ENCODE measurements at regions not wholly inside any gene's neighbourhood (a gene's known extent, or its start where the extent isn't known, plus 50 kb on each side); places are given as distances from the start of the nearest gene placed in this dataset.

DNA sequence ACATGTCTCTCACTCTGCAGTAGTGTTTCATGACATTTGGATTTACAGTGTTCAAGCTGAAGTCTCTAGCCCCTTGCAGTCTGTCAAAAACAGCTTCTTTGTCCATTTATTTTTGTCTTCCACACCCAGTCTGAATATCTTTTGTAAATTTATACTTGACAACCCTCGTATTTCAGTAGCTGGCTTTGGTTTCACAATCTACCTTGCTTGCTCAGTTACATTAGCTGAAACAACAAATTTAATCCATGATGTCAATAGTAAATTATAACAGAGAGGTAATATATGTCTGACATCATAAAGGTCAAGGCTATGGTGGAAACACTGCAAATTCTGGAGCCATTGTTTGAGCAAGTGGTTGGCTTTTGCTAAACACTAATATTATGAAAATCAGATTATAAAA lies 328.7 kb downstream of the MTX2 start:
- FAIRE-seq (no peak), DNase-seq (ENCODE audit: low spot score) (no peak)

DNA sequence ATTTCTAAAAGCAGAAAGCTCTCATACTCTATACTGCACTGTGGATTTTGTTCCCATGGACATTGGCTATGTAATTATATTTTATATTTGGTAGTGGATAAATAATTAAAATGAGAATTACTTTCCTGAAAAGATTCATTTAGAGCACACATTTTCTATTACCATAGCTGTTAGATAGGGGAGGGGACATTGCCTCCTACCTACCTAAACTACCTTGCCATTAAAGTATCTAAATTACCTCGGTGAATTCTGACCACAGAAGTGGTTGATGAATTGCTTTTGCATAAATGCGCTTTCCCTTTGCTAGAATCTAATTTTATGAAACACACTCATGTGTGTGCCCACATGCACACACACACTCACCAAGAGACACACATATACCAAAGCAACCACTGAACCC lies 329.1 kb downstream of the MTX2 start:
- FAIRE-seq (no peak), DNase-seq (ENCODE audit: low spot score) (no peak)

DNA sequence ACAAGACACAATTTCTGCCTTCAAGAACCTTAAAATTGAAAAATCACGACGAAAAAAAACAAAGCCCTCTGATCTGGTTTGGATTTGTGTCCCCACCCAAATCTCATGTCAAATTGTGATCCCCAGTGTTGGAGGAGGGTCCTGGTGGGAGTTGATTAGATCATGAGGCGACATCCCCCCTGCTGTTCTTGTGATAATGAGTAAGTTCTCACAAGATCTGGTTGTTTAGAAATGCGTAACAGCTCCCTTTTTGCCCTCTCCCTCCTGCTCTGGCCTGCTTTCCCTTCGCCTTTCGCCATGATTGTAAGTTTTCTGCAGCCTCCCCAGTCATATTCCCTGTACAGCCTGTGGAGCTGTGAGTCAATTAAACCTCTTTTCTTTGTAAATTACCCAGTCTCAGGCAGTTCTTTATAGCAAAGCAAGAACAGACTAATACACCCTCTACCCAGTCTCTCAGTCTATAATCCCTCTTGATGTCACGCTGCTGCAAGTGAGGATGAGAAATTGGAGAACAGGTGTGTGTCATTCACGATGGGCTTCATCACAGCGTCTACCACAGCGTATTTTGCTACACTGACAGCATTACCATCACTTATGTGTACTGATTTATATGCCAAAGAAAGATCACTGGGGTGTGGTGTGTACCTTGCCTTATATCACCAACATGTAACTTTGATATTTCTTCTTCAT lies 330.7 kb downstream of the MTX2 start:
- no peak for DNase-seq (ENCODE audit: low spot score)
- FAIRE-seq, result no peak

DNA sequence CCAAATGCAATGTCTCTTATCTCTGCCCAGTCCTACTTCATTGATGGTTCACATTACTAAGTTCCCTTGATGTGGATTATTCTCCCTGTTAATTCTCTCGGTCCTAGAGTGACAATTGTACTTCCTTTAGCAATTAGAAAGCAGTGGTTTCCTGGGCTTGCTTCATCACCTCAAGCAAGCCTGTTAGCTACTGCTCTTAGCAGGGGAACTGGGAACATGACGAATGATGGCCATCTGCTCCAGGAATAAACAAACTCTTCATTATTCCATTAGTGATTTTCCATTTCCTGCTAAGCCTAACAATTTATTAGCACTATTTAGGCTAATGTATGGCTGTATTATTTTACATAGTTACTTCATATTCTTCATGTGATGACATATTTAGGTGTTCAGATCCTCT lies 331.8 kb downstream of the MTX2 start:
- FAIRE-seq (no peak), DNase-seq (ENCODE audit: low spot score) (no peak)

DNA sequence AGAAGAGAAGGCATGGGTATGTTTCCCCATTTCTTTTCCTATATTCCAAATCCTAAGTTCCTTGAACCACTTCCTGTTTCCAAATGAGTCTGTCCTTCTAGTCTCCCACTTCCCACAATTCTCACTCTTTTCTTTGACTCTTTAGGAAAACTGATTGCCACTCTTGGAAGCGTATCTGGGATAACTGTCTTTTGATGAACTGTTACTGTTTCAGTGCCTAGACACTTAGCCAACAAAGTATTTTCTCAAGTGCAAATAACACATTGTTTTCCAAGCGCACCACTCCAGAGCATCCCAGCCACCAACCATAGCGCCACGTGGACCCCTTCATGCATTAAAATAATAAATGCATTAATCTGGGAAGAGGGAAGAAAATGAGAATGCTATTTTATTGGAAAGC lies 342.8 kb downstream of the MTX2 start:
- FAIRE-seq, result no peak
- no peak for DNase-seq (ENCODE audit: low spot score)

DNA sequence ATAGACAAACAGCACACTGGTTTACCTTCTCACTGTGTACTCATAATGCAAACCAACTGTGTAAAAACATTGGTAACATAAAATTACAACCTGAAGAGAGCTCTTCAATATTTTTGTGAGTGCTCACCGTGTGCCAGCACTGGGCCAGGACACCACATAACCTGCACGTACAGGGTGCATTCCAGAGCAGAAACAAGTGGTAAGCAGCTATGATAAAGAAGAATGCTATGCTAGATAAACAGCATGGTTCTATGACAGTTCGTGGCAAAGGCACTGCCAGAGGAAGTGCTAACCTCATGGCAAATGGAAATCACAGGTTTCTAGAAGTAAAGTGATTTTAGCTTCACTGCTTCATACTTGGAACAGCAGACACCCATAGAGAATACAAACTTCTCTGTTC lies 343.5 kb downstream of the MTX2 start:
- FAIRE-seq (no peak), DNase-seq (ENCODE audit: low spot score) (peak; percentile 55)

DNA sequence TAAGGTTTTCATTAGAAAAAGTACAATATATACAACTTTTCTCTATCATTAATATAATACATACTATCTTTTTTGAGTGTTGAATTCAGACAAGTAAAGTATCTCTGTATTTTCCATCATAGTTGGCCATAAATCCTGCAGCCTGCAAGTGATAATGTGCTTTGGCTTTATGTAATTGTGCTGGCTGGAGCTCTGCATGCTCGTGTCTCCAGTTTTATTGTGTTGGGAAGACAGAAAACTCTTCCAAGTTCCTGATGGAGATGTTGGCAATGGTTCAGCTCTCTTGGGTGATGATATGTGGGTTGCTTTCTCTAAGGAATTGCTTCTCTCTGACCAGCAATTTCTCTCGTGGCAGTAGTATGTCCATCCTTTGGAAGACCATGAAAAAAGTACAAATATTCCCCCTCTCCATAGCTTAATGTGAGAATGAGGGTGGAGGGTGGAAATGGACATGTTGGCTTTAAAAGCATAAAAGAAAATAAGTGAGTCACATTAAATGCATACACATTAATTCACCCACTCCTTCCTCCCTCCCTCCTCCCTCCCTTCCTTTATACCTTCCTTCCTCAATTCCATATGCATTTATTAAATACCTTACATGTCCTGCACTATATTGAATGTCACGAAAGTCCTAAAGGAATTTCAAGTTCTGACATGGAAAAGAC lies 344.2 kb downstream of the MTX2 start:
- DNase-seq (ENCODE audit: low spot score) (no peak), FAIRE-seq (no peak)

DNA sequence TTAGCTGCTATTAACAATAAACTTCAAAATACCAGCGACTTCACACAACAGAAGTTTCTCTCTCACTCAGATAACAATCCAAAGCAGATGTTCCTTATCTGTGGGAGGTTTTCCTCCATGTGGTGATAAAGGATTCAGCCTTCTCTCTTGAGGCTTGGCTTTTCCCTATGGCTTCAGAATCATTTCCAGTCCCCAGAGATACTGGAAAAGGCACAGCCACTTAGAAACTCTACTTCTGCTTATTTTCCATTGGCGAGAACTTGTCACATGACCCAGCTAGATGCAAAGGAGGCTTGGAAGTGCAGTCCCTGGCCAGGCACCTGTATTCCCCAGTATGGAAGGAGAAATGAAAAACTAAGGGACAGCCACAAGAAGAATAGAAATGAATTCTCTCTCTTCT lies 344.8 kb downstream of the MTX2 start:
- FAIRE-seq, result no peak
- DNase-seq (ENCODE audit: low spot score), result no peak

DNA sequence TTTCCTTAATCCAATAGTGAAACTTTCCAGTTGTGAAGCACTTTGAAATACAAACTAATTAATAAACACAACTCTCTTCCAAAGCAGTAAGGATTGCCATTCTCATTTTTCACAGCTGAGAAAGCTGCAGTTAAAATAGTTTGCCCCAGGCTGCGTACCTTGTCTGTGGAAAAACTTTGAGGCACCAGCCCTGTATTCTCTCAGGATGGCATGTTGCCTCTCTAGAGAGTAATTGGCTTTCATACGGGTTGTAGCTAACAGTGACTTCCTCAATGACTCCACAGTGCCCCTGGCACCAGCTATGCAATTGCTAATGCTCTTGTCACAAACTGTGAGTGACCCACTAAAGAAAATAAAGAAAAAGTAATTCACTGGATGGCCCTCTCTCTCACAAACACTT lies 345.7 kb downstream of the MTX2 start:
- FAIRE-seq, result no peak

DNA sequence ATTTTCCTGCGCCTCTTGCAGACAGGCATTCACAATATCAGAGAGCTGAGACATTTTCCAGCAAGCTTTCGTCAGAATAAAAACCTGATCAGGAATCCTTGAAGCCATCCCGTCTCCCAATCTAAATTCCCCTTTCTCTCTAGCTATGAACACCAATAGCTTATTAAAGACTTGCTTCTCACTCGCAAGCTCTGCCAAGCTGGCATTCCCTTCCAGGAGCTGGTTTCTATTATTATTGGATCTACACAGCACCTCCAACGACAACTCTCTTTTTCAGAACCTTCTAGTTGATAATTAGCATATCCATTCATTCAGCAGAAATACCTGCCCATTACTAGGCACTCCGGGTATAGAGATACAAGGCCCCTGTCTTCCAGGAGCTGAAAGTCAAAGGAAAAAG lies 350.3 kb downstream of the MTX2 start:
- FAIRE-seq, result no peak
- no peak for DNase-seq (ENCODE audit: low spot score)

More for the DNA sequence above, 345.7 kb downstream of the MTX2 start:
- DNase-seq (ENCODE audit: low spot score), result no peak

DNA sequence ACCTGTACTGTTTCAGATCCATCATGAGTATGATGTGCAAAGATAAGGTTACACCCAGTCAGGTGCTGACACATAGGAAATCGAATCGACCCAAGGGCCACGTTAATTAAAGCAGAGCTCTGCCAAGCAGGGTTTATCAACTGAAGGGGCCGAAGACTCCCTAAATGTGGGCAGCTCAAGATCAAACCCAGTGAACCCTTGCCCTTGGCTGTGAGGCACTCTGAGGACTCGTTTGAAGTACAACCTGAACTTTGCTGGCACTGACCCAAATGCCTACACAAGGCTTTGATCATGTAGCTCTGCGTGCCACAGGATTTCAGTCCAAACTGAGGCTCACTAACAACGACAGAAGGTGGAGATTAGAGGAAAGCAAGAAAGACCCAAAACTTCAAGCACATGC lies 352.1 kb downstream of the MTX2 start:
- FAIRE-seq (no peak), DNase-seq (ENCODE audit: low spot score) (no peak)

DNA sequence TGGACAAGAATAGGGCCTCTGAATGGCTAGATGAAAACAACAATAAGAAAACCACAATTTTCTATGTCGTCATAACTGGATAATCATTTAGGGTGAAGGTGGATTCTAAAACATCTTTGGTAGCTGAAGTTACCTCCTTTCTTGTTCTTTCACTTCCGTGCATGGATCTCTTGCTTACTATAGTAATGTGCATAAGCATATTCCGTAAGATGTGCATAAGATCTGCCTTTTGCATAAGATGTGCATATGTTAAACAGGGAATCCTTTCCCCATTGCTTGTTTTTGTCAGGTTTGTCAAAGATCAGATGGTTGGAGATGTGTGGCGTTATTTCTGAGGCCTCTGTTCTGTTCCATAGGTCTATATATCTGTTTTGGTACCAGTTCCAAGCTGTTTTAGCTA lies 353.6 kb downstream of the MTX2 start:
- FAIRE-seq (no peak), DNase-seq (ENCODE audit: low spot score) (no peak)

DNA sequence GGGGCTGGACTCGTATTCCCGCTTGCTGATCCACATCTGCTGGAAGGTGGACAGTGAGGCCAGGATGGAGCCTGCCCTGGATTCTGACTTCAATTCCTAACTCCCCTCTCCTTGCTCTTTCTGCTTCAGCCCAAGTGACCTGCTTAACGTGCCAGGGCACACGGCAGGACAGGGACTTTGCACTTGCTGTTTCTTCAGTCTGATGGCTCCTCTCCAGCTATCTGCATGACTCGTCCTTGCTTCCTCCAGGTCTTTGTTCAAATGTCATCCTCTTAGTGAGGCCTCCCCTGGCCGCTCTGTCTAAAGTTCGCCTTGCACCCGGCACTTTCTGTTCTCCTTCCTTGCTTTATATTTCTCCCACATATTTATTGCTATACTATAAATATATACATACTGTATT lies 357.6 kb downstream of the MTX2 start:
- no peak for FAIRE-seq
- no peak for DNase-seq (ENCODE audit: low spot score)

DNA sequence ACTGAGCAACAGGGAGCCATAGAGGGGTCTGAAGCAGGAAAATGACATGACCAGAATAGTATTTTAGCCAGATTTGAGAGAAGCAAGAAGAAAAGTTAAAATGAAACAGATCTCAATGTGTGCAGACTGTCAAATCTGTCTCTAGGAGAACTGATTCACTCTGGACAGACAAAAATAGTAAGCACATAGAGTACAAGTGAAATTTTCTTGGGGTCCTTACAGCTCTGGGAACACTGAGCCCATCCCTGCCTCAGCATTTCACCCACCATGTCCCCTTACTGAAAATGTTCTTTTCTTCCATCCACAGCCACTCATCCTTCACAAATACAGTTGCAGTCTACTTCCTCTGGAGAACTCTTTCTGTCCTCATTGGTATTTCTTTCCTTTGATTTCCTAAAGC lies 359.2 kb downstream of the MTX2 start:
- no peak for FAIRE-seq
- no peak for DNase-seq (ENCODE audit: low spot score)

DNA sequence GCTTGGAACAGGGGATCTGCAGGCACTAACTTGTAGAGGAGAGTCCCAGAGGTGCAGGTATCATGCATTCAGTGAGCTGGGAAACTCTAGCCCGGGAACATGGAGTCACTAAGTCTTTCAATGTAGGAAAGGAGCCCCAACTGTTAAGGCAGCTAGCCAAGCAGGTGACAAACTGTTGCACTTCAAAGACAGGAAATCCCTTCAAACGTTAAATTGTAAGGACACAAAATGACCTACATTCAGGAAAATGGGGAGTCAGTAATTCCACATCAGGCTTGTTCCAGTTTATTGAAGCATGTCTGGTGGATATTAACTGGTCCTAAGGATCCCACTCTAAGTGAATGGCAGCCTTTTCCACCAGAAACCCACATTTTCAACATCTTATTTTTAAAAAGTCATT lies 364.5 kb downstream of the MTX2 start:
- DNase-seq (ENCODE audit: low spot score) (no peak), FAIRE-seq (no peak)

DNA sequence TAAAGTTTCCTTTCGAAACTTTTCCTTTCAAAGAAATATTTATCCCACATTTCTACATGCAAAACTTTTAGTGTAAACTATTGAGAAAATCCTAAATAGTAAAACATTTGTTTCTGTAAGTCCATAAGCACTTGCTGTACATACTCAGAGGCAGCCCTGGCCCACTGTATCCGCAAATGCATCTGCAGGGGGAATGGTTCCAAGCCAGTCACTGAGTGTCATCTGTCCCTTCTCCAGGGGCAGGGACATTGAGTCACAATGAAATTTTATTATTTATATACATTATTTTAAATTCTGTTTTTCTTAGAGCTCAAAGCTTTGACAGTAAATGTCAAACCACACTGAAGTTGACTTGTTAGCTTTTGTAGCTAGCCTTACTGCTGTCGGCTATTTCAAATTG lies 367.2 kb downstream of the MTX2 start:
- FAIRE-seq, result no peak
- DNase-seq (ENCODE audit: low spot score), result no peak

DNA sequence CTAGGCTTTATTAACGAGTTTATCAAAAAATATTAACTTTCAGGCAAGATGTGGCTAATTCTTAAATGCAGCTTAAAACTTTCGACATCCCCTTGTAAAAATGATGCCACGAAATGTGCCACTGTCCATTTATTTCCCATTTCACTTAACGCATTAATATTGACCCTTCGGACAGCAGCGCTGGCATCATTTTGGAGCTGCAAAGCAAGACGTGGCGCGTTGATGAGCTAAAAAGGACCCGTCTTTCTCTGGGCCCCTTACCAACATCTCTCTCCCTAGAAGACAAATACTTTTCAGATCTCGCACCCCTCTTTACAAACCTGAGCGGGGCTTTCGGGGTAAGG lies 367.9 kb downstream of the MTX2 start:
- DNase-seq (ENCODE audit: low spot score) (no peak), FAIRE-seq (no peak)

DNA sequence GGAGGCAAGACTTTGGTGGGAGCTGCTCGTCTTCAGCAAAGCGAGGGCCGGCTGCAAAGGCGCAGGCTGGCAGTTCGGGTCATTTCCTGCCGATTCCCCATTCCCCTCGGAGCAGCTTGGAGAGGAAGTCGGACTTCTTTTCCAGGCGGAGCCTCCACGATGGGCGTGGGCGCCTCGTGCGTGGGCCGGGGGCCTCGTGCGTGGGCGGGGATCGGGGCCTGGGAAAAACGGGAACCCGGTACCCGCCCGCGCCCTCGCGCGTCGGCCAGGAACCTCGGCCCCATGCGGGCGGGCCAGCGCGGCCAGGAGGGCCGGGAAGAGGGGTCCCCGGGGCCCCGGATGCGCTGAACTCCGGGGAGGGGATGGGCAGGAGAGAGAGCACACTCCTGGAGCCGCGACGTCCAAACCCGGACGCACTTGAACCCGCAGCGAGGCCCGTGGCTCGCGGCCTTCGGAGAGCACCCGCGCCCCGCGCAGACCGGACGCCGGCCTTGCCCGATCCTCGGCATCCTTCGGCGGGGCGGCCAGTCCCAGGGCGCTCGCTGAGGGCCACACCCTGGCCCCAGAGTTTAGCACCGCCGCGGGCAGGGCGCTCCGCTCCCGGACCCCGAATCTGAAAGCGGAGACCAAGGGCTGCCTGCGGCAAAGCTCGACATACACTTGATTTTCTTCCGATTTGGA lies 368.4 kb downstream of the MTX2 start:
- DNase-seq (ENCODE audit: low spot score) (peak; percentile 76), FAIRE-seq (no peak)

DNA sequence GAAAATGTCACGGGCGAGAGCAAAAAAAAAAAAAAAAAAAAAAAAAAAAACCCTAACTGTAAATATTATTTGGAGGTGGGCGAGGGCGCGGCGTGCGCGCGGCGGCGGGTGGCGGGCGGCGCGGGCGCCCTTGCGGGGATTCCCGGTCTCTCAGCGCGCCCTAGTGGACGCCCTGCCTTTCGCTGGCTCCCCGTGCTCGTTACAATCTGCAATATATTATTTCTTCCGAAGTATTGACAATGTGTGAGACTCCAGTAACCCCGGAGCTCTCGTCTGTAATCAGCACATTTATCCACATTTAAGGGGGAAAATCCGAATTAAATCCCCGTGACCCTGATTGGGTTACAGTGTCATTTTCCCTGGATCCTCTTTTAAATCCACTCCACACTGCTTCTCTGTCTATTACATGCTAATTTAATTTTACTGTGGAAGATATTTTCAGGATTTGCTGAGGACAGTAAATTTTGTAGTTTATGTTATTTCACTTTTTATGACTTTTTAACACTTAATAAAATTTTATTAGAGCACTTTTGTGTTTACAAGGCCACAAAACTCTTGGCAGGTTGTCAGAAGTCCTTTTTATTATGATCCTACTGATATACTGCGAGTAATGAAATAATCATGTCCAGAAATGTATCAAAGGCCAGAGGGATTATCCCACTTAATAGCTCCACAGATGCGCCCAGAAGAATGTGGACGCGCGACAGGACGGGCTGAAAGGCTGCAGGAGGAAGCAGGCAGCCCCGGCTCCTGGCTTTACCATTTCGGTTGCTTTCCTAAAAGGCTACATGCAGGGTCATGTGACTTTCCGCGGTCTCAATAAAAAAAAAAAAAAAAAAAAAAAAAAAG lies 369.1 kb downstream of the MTX2 start:
- no peak for FAIRE-seq

DNA sequence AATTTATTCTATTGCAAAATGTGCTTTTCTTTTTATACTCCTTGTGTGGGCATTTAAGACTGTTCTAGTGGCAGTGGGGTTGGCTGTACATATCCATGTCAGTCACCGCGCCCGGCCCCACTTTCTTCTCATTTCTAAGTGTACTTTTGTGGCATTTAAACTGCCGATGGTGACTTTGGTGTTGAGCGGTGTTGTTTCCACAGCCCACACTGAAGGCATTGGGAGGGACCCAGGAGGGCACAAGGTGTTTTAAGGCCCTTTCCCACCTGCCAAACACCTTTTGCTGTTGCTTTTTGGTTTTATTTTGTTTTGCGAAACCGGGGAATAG lies 369.7 kb downstream of the MTX2 start:
- FAIRE-seq, result no peak
- DNase-seq (ENCODE audit: low spot score), result no peak

More for the DNA sequence above, 369.1 kb downstream of the MTX2 start:
- DNase-seq (ENCODE audit: low spot score), result peak; percentile 82

DNA sequence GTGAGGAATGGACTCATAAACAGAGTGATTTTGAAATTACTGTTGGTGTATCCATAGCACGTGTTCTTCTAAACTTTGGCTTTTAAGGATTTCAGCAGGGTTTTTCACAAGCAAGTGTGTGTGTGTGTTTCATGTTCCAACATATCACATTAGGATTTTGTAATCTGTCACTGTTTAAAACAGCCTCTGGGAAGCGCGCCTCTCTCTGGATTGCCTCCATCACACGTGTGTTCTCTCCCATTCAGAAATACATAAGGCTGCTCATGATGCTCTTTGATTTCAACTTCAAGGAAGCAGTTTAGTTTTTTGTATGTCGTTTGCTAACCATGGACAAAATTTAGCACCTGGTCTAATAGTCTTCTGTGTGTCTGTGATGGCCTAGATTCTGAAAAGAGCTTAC lies 370.4 kb downstream of the MTX2 start:
- no peak for DNase-seq (ENCODE audit: low spot score)

DNA sequence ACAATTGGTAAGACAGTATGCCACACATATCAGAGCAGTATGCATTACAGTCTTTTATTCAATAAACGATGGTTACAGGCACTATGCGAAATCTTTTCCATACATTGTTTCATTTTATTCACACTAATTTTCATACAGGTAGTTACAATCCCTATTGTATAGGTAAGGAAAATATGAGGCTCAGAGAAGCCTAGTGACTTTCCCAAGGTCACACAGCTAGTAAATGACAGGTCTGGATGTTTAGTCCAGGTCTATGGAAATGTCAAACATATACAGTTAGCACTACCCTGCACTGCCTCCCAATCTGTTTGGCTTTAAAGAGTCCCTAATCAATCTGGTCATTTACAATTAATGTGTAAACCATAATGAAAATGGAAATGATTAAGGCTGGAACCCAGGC lies 372.2 kb downstream of the MTX2 start:
- FAIRE-seq, result no peak

More for the DNA sequence above, 370.4 kb downstream of the MTX2 start:
- FAIRE-seq, result no peak

More for the DNA sequence above, 372.2 kb downstream of the MTX2 start:
- no peak for DNase-seq (ENCODE audit: low spot score)

Measured in urothelium cell line (cell line).